IPS DF 19.7 (cell line): ENCODE measurements at regions not wholly inside any gene's neighbourhood (a gene's known extent, or its start where the extent isn't known, plus 50 kb on each side); places are given as distances from the start of the nearest gene placed in this dataset.
"Not testable (repeated sequence)": the region's sequence is repeated elsewhere in the genome, so short reads cannot be mapped to it uniquely, and the experiment has no call there.

Experiments used
- DNase-seq: peaks from one replicate; pipeline ENCODE4 v3.0.0-alpha.2; 2013; ENCODE audit warnings: low read depth, low spot score

- no peak for DNase-seq
These were observed 303.7 kb downstream of the CDH19 start for GRCh38 chr18:66300141-66300540.

GRCh38 chr18:66280470-66280869 is 323.4 kb downstream of the CDH19 start:
- DNase-seq: no peak

GRCh38 chr18:66271962-66272361 is 331.9 kb downstream of the CDH19 start:
- DNase-seq: peak; percentile 98

- no peak for DNase-seq
These were observed 339.8 kb downstream of the CDH19 start for GRCh38 chr18:66264130-66264529.

- DNase-seq: no peak
These were observed 349.8 kb downstream of the CDH19 start for GRCh38 chr18:66254121-66254520.

- DNase-seq: no peak
These were observed 351.2 kb downstream of the CDH19 start for GRCh38 chr18:66252703-66253102.

- DNase-seq: no peak
These were observed 368.7 kb downstream of the CDH19 start for GRCh38 chr18:66235206-66235605.

GRCh38 chr18:66226782-66227181 is 377.1 kb downstream of the CDH19 start:
- DNase-seq: no peak

- DNase-seq: not testable (repeated sequence)
These were observed 380.6 kb downstream of the CDH19 start for GRCh38 chr18:66223317-66223716.

GRCh38 chr18:66222174-66222573 is 381.7 kb downstream of the CDH19 start:
- no peak for DNase-seq

GRCh38 chr18:66219817-66220216 is 384.1 kb downstream of the CDH19 start:
- no peak for DNase-seq

- no peak for DNase-seq
These were observed 392.1 kb downstream of the CDH19 start for GRCh38 chr18:66211749-66212148.

- DNase-seq: no peak
These were observed 393.0 kb downstream of the CDH19 start for GRCh38 chr18:66210875-66211274.

GRCh38 chr18:66209656-66210055 is 394.2 kb downstream of the CDH19 start:
- no peak for DNase-seq

GRCh38 chr18:66196805-66197204 is 407.1 kb downstream of the CDH19 start:
- DNase-seq: no peak

- no peak for DNase-seq
These were observed 410.0 kb downstream of the CDH19 start for GRCh38 chr18:66193938-66194337.

- no peak for DNase-seq
These were observed 410.5 kb downstream of the CDH19 start for GRCh38 chr18:66193394-66193793.

- no peak for DNase-seq
These were observed 417.9 kb downstream of the CDH7 start for GRCh38 chr18:66168685-66169235.

GRCh38 chr18:66167829-66168684 is 417.2 kb downstream of the CDH7 start:
- DNase-seq: no peak

GRCh38 chr18:66160007-66160406 is 409.2 kb downstream of the CDH7 start:
- DNase-seq: no peak

GRCh38 chr18:66159451-66159850 is 408.6 kb downstream of the CDH7 start:
- DNase-seq: no peak

GRCh38 chr18:66156946-66157687 is 406.3 kb downstream of the CDH7 start:
- DNase-seq: no peak

- DNase-seq: no peak
These were observed 399.8 kb downstream of the CDH7 start for GRCh38 chr18:66150650-66151049.
